Cardiac muscle cell (in vitro differentiated cells and primary cell): ENCODE measurements at regions not wholly inside any gene's neighbourhood (a gene's known extent, or its start where the extent isn't known, plus 50 kb on each side); places are given as distances from the start of the nearest gene placed in this dataset.

Experiments
- DNase-seq, 2 donors: peaks; one replicate each; pipeline versions ENCODE4 v3.0.0 to v3.0.0-alpha.2; 2010 to 2017; ENCODE audit warnings: low read depth in 1 of 2, low spot score in 1 of 2
- H3K27ac ChIP-seq: fragments of 200-600 bp; sonication (generic); 2 replicates; pipeline ENCODE4 v1.5.1; 2016
- H3K27me3 ChIP-seq: fragments of 200-600 bp; sonication (generic); 2 replicates; pipeline ENCODE4 v1.6.0; 2016; ENCODE audit warnings: control low read depth
- H3K36me3 ChIP-seq: fragments of 200-600 bp; sonication (generic); 2 replicates; pipeline ENCODE4 v1.5.1; 2016; ENCODE audit warnings: control low read depth
- H3K4me1 ChIP-seq: fragments of 200-600 bp; sonication (generic); 2 replicates; pipeline ENCODE4 v1.8.1; 2017; ENCODE audit warnings: low read depth, mild to moderate bottlenecking, mixed run types
- H3K4me3 ChIP-seq: fragments of 200-600 bp; sonication (generic); 2 replicates; pipeline ENCODE4 v1.5.1; 2016; ENCODE audit warnings: mild to moderate bottlenecking
- H3K9me3 ChIP-seq: fragments of 200-600 bp; sonication (generic); 2 replicates; pipeline ENCODE4 v1.5.1; 2017; ENCODE audit warnings: low read depth, mild to moderate bottlenecking, control low read depth
- CTCF ChIP-seq: IDR thresholded peaks from 2 replicates; pipeline ENCODE4 v1.5.1; 2012; ENCODE audit warnings: low read depth, mild to moderate bottlenecking, low read length

GRCh38 chr3:66778107-66778506, 220.0 kb upstream of the KBTBD8 start:
- Histone ChIP-seq H3K4me3 (no peak overlapping the region), H3K4me1 (no peaks in the 10 kb centered on the region), H3K36me3 (no peaks in the 10 kb centered on the region), H3K27ac (no peak overlapping the region), H3K27me3 (no peaks in the 10 kb centered on the region), H3K9me3 (no peaks in the 10 kb centered on the region)
- no peak for TF ChIP-seq CTCF
- DNase-seq, result no peak

- H3K36me3 ChIP-seq, result no peaks in the 10 kb centered on the region
- H3K4me3 ChIP-seq, result no peak overlapping the region
- no peak overlapping the region for H3K27ac ChIP-seq
- no peaks in the 10 kb centered on the region for H3K9me3 ChIP-seq
- TF ChIP-seq CTCF, result no peak
- H3K4me1 ChIP-seq, result no peaks in the 10 kb centered on the region
- H3K27me3 ChIP-seq, result no peaks in the 10 kb centered on the region
- no peak for DNase-seq
Observed at GRCh38 chr3:66778777-66779176, 219.3 kb upstream of the KBTBD8 start.

GRCh38 chr3:66785191-66785909, 212.8 kb upstream of the KBTBD8 start:
- TF ChIP-seq CTCF, result no peak
- no peaks in the 10 kb centered on the region for H3K36me3 ChIP-seq
- no peaks in the 10 kb centered on the region for H3K27me3 ChIP-seq
- H3K4me1 ChIP-seq, result no peaks in the 10 kb centered on the region
- DNase-seq, result no peak
- H3K27ac ChIP-seq, result no peak overlapping the region
- H3K4me3 ChIP-seq, result no peak overlapping the region
- H3K9me3 ChIP-seq, result no peaks in the 10 kb centered on the region

GRCh38 chr3:66789580-66790237, 208.4 kb upstream of the KBTBD8 start:
- Histone ChIP-seq H3K27me3 (no peaks in the 10 kb centered on the region), H3K27ac (no peak overlapping the region), H3K36me3 (no peaks in the 10 kb centered on the region), H3K9me3 (no peaks in the 10 kb centered on the region), H3K4me3 (no peak overlapping the region), H3K4me1 (no peaks in the 10 kb centered on the region)
- TF ChIP-seq CTCF, result no peak
- no peak for DNase-seq

GRCh38 chr3:66792086-66792485, 206.0 kb upstream of the KBTBD8 start:
- H3K9me3 ChIP-seq, result no peaks in the 10 kb centered on the region
- DNase-seq, result no peak
- H3K27me3 ChIP-seq, result no peaks in the 10 kb centered on the region
- H3K27ac ChIP-seq, result no peak overlapping the region
- no peak for TF ChIP-seq CTCF
- H3K4me3 ChIP-seq, result no peak overlapping the region
- no peaks in the 10 kb centered on the region for H3K36me3 ChIP-seq
- no peaks in the 10 kb centered on the region for H3K4me1 ChIP-seq
